ENCODE measurements at regions not wholly inside any gene's neighbourhood (a gene's known extent, or its start where the extent isn't known, plus 50 kb on each side); places are given as distances from the start of the nearest gene placed in this dataset.

- peak; percentile 54 to 68 for ATAC-seq
- no peak overlapping the region for H3K27ac ChIP-seq
- H3K4me1 ChIP-seq: no peaks in the 10 kb centered on the region
- H3K36me3 ChIP-seq: no peaks in the 10 kb centered on the region
- DNase-seq: no peak
- TF ChIP-seq CTCF (IDR thresholded peaks at IDR 0.05): peak; percentile 43
- H3K4me3 ChIP-seq: peak overlapping the region; percentile 18
- no peaks in the 10 kb centered on the region for H3K27me3 ChIP-seq (ENCODE audit: low read depth)
- intact Hi-C loops (cut with DNase I): no loop called here
- H3K9me3 ChIP-seq: no peaks in the 10 kb centered on the region
These were observed 701.4 kb upstream of the COBL start for GRCh38 chr7:52017802-52018679.

GRCh38 chr7:52009181-52009580, 692.6 kb upstream of the COBL start:
- Histone ChIP-seq H3K27ac (no peak overlapping the region), H3K4me3 (no peak overlapping the region), H3K27me3 (ENCODE audit: low read depth) (no peaks in the 10 kb centered on the region), H3K36me3 (no peaks in the 10 kb centered on the region), H3K9me3 (no peaks in the 10 kb centered on the region), H3K4me1 (no peaks in the 10 kb centered on the region)
- intact Hi-C loops (cut with DNase I): no loop called here
- no peak for TF ChIP-seq CTCF (IDR thresholded peaks at IDR 0.05)
- ATAC-seq (no peak), DNase-seq (no peak)

GRCh38 chr7:52006674-52007073, 690.1 kb upstream of the COBL start:
- intact Hi-C loops (cut with DNase I): no loop called here
- no peak for DNase-seq
- Histone ChIP-seq H3K9me3 (no peaks in the 10 kb centered on the region), H3K4me3 (no peak overlapping the region), H3K4me1 (no peaks in the 10 kb centered on the region), H3K27ac (no peak overlapping the region), H3K36me3 (no peaks in the 10 kb centered on the region), H3K27me3 (ENCODE audit: low read depth) (no peaks in the 10 kb centered on the region)
- no peak for ATAC-seq
- no peak for TF ChIP-seq CTCF (IDR thresholded peaks at IDR 0.05)

- Histone ChIP-seq H3K4me3 (no peak overlapping the region), H3K36me3 (no peaks in the 10 kb centered on the region), H3K27ac (no peak overlapping the region), H3K9me3 (no peaks in the 10 kb centered on the region), H3K27me3 (ENCODE audit: low read depth) (no peaks in the 10 kb centered on the region), H3K4me1 (no peaks in the 10 kb centered on the region)
- no peak for TF ChIP-seq CTCF (IDR thresholded peaks at IDR 0.05)
- intact Hi-C loops (cut with DNase I): no loop called here
- ATAC-seq (no peak), DNase-seq (no peak)
These were observed 689.0 kb upstream of the COBL start for GRCh38 chr7:52005613-52006012.

GRCh38 chr7:51995596-51996179, 679.1 kb upstream of the COBL start:
- TF ChIP-seq CTCF (IDR thresholded peaks at IDR 0.05): no peak
- no peak for ATAC-seq

More at GRCh38 chr7:51995596-51996179, 679.1 kb upstream of the COBL start:
- Histone ChIP-seq H3K4me1 (no peaks in the 10 kb centered on the region), H3K9me3 (no peaks in the 10 kb centered on the region), H3K4me3 (no peak overlapping the region), H3K27ac (no peak overlapping the region), H3K36me3 (no peaks in the 10 kb centered on the region), H3K27me3 (ENCODE audit: low read depth) (no peaks in the 10 kb centered on the region)
- intact Hi-C loops (cut with DNase I): no loop called here
- DNase-seq: no peak
